GM18507 (cell line): ENCODE measurements at regions not wholly inside any gene's neighbourhood (a gene's known extent, or its start where the extent isn't known, plus 50 kb on each side); places are given as distances from the start of the nearest gene placed in this dataset.
A peak's percentile ranks its signal among the peaks of the same experiment; 100 is the strongest.
"Not testable (repeated sequence)": the region's sequence is repeated elsewhere in the genome, so short reads cannot be mapped to it uniquely, and the experiment has no call there.

Source experiments
- DNase-seq: peaks from one replicate; pipeline ENCODE4 v3.0.0; 2011; ENCODE audit warnings: low read depth; ENCODE audit not compliant: insufficient read length; ENCODE audit errors: extremely low spot score
- FAIRE-seq: peaks from 2 replicates; lab custom pipeline; 2011; peaks lifted over from hg19 to GRCh38; lab: Jason Lieb, UNC

DNA sequence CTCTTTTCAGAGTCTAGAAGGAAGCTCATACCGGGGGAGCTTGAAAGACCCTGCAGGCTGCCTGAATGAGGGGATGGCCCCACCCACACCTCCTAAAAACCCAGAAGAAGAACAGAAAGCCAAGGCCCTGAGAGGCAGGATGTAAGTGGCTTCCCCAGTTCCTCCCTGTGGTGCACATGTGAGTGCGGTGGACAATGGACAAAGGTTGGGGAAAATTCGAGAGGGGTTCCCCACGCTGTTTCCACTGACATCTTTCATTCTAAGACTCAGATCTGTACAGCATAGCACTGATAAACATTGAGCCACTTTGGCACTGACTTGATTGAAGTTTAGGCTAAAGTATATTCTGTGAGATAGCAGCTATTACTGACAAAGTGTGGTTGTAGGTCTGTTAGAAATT, 79.5 kb upstream of the UMPS start:
- DNase-seq (no peak), FAIRE-seq (peak; percentile 93)

DNA sequence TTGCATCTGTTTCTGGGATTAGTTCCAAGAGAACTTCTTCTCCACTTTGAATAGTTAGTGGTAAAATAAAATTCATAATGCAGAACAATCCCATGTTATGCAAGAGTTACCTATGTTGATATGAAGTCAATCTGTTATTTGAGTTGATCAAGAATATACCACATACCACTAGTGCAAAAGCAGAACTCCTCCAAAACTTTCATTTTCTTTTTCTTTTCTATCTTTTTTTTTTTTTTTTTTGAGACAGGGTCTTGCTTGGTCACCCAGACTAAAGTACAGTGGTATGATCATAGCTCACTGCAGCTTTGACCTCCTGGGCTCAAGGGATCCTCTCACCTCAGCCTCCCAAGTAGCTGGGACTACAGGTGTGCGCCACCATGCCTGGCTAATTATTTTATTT, 78.8 kb upstream of the UMPS start:
- FAIRE-seq, DNase-seq: not testable (repeated sequence)

DNA sequence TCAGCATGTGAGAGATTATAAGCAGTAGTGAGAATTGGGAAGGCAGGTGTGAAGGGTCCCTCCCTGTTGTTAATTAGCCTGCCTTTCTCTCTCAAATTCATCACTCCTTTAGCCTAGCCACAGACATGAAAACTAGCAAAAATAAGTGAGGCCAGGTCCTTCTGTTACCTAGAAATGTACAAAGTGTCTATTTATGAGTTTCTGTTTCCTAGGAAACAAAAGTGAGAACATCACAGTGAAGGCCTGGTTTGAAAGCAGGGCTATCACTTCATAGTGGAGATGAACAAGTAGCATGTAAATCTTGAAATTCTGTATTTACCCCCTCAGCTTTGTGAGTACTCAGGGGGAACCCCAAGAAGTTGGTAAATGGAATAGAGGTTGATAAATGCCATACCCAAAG, 78.2 kb upstream of the UMPS start:
- DNase-seq (no peak), FAIRE-seq (peak; percentile 74)

DNA sequence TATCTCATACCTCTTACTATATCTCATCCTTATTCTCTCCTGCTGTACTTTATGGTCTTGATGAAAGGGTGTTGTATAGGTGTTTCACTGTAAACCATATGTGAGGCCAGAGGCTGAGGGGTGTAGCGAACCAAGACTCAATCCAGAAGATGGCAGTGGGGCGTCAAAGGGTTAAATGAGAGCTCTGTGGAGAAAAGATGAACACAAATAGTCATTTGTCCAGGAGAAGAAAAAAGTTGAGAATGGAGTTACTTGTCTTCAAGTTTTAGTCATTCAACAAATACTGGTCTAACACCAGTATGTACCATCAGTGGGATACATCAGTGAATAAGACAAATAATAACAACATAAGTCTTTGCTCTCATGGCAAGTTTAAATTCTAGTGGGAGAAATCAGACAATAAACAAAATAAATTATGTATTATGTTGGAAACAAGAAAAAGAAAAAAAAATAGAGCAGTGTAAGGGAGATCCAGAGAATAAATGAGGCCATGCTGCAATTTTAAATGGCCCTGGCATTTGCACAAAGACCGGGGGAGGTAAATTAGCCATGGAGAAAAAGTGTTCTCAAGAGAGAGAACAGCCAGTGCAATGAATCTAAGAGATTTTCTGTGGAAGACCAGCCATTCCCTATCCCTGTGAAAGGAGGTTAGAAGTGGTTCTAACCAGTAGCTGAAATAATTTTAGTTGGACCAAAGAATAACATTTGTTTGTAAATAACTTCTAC, 77.0 kb upstream of the UMPS start:
- no peak for FAIRE-seq
- no peak for DNase-seq

DNA sequence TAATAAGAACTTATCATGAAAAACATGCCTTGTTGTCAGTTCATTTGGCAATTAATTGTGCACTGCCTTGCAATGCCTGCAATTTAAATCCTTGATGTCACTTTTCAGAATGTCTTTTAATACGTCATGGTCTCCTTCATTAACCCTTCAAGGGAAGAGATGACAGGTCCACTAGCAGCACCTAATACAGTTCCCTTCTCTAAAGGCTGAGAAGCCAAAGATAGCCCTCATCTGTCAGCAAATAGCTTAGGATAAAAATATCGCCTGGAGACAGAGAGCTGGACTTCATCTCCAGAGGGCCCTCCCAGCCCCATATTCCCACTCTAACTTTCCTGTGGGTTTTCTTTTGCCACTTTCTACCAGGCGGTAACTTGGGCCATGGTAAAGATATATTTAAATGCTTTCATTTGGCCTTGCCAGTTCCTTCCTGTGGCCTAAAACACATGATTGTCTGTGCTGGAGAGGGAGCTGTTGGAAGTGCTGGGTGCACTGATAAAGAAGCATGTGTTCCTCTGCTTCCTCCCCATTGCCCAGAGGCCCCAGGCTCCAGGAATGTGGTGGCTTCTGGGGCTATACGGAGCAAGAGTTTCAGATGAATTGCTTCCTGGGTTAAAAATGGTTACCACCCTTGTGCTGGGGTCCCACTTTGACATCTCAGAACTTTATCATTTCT, 76.3 kb upstream of the UMPS start:
- DNase-seq (no peak), FAIRE-seq (no peak)

DNA sequence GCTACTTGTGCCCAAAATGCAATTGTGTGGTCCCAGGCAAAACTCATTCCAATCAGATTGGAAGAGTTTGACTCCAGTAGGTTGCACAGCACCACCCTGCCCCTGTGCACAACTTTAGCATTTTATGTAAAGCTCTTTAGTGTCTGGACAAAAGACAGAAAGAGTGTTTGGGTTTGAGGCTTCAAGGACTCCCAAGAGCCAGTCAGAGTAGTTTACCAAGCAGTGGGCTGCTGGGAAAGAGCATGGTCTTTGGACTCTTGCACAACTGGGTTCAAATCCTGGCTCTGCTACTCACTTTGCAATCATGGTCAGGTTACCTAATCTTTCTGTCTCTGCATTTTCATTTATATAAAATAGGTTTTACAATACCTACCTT, 75.8 kb upstream of the UMPS start:
- FAIRE-seq, result no peak

DNA sequence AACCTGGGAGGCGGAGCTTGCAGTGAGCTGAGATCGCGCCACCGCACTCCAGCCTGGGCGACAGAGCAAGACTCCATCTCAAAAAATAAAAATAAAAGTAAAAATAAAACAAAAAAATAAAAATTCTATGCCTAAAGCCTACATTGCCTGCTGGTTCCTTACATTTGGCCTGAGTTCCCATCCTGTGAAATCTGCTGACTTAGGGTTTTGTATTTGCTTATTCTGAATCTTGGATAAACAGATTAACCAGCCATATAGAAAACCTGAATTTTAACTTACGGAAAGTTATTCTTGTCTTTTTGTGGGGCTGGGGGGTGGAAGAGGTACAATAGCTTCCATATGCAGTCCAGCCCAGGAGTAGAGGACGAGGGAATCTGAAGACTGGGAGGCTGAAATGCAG, 73.7 kb upstream of the UMPS start:
- DNase-seq, result no peak

More for the DNA sequence above, 75.8 kb upstream of the UMPS start:
- DNase-seq, result no peak

DNA sequence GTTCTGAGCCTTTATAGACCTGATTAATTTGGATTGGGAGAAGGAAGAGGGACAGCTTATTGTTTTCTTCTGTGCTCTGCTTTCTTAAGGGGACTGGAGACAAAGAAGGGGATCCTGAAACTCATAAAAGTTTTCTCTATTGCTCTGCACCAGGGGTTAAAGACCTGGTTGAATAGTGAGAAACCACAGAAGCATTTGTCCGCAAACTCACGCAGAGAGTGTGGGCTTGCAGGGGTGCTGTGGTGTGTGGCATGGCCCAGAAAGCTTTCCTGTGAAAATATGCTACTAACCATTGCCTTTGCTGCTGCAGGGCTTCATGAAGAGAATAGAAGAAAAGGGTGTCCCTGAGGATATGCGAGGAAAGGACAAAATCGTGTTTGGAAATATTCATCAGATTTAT, 73.1 kb upstream of the UMPS start:
- FAIRE-seq, result peak; percentile 53
- DNase-seq, result no peak

More for the DNA sequence above, 73.7 kb upstream of the UMPS start:
- no peak for FAIRE-seq

DNA sequence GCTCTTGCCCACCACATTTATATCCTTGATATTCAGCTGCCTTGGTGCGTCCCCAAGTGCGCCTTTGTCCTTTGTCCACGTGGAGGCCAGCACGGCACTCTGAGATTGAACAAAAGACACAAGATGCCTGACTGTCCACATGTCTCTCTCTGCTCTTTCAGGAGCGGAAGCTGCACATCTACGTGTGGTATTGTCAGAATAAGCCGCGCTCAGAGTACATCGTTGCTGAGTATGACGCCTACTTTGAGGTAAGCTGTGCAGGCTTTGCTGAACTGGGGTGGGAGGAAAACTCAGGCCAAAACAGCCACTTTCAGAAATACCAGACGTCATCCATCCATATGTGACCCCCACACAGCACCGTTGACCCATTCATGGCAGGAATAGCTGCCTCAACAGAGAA, 72.0 kb upstream of the UMPS start:
- DNase-seq, result no peak
- FAIRE-seq, result no peak

DNA sequence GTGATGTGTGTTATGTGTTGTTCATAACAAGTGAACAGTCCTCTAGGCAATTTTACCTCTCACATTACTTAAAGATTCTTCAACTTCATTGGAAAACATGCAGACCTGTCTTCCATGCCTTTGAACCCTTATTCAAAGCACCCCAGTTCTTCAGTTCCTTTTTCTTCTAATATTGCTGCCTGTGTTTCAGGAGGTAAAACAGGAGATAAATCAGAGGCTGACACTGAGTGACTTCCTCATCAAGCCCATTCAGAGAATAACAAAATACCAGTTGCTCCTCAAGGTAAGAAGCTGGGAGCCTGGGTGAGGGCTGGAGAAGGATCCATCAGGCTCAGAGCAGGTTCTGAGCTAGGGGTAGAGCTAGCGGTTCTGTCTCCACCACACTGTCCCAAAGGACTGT, 71.1 kb upstream of the UMPS start:
- FAIRE-seq (peak; percentile 9), DNase-seq (no peak)

DNA sequence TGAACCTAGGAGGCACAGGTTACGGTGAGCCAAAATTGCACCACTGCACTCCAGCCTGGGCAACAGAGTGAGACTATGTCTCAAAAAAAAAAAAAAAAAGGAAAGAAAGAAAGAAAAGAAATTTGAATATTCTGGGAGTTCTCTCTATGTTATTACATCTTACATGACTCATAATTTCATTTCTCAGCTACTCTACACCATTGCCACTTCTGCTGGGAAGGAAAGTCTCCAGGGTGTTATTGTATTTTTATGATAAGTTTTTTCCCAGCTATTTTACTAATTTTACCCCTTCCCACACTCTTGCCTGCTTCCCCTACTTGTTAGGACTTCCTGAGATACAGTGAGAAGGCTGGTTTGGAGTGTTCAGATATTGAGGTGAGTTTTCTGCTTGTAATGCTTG, 69.7 kb upstream of the UMPS start:
- FAIRE-seq, result no peak
- DNase-seq, result no peak

DNA sequence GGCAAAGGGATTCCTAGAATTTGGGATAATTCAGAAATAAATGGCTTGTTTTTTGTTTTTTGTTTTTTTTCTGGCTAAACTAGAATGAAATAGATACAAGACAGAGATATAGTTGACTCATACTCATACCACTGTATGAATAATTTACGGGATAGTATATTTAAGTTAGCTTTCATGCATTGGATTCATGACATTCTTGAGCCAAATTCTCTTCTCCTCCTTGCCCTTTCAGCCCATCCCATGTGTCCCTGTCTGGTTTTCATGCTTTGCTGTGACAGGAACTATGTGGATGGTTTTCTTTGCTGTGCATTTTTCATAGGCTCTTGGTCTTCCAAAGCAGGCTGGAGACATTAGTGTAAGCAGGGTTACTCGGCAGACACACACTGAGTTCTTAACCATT, 66.6 kb upstream of the UMPS start:
- no peak for FAIRE-seq
- DNase-seq, result no peak

DNA sequence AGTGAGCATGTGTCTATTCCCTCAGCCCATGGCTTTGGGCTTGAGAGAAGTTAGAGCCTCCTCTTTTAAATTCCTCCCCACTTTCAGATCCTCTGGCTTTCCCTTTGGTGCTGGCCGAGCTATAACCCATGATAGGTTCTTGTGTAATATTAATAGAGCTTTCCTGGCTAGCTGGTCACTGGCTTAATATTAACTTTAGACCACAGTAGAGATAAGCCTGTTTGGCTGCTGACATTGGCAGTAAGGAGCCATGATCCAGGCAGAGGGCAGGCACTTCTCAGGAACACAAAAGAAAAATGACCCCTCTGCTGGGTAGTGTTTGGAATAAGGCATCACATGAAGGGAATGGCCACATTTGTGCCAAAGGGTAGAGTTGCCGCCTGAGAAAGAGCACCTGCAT, 65.4 kb upstream of the UMPS start:
- no peak for DNase-seq
- FAIRE-seq, result no peak

DNA sequence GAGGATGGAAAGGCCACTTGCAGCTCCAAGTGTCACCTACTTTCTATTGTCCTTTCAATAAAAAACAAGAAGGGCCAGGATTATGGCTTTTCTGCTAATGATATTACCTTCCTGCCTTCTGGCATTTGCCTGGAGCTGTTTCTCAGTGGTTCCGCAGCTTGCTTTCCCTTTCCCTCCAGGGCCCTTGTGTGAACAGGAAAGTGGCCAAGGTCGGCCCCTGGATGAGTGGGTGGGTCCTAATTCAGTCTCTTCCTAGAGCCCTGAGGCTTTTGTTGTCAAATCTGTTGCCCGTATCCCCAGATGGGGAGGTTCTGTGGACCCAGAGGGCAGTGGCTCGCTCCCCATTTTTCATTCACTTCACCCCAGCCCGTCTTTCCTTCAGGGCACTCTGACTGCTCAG, 64.2 kb upstream of the UMPS start:
- FAIRE-seq, result no peak
- no peak for DNase-seq

DNA sequence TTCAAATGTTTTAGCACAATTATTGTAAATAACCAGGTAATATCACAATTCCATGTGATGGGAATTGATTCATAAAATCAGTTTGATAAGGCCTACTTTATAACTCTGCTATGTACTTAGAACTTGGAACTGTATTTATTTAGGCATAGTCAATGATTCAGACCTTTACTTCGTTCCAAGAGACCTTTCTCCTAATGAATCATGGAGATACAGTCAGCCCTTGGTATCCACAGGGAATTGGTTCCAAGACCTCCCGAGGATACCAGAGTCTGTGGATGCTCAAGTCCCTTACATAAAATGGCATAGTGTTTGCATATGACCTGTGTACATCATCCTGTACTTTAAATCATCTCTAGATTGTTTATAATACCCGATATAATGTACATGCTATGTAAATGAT, 60.8 kb upstream of the UMPS start:
- FAIRE-seq (no peak), DNase-seq (no peak)

DNA sequence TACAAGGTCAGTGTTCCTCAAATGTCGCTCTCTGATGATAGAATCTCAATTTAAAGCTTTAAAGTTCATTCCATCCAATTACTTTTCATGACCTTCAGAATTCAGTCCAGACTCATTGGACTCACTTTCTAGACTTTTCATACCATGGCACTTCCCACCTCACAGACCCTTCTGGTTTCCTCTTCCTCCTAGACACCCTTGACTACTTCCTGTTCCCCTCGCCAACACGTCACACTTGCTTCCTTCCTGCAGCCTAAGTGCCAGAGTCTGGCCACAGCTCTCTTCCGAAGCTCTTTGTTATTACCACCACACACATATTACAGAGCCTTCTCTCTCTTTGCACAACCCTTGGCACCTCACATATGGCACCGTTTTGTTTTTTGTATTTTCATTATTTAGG, 59.1 kb upstream of the UMPS start:
- DNase-seq, result no peak
- FAIRE-seq, result no peak

DNA sequence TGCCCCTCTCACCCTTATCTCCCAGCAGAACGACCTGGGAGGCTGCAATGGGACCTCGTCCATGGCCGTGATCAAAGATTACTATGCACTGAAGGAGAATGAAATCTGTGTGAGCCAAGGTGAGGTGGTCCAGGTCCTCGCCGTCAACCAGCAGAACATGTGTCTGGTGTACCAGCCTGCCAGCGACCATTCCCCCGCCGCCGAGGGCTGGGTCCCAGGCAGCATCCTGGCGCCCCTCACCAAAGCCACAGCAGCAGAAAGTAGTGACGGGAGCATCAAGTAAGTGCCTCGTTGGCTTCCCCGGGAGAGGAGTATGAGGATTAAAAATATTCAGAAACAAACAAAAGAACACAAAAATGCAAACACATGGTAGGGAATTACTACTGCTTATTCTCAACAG, 55.9 kb upstream of the UMPS start:
- no peak for FAIRE-seq
- DNase-seq, result no peak

DNA sequence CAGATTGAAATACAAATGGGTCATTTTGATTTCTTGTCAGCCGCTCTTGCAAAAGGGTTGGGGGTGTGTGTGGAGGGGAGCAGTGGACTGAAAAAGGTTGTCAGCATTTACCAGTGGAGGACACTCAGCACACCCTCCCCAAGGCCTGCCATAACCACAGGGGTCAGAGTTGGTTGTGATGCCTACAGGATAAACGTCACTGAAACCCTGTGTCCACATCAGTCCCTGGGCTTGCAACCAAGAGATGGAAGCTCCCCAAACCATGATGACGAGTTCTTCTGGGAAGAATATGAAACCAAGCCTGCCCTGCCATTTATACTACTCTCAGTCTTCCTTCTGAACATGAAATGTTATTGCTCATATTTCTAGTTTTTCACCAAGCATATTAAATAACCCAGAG, 54.0 kb upstream of the UMPS start:
- DNase-seq (no peak), FAIRE-seq (no peak)

DNA sequence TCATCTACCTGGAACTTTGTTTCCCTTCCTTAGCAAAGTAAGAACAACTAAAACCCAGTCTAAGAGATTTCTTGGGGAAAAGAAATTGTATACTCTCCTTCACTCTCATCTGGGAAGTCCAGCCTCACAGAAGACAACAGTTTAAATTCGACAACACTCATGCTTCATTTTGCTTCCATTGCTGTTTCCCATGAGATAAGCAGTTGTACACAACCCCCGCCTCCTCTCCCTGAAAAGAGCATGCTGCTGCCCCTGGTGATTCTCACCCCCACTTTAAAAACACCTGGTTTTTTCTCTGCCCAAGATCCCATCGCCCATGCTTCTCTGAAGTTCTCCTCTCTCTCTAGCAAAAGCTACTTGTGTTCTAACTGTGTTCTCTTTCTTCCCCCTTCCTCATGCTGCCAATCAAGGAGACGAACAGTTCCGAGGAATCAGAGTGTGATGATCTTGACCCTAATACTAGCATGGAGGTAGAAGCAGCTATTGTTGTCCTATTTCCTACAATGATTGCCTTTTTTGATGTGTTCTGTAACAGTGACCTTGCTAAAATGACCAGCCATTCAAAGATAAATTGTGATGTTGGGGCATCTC, 51.1 kb upstream of the UMPS start:
- FAIRE-seq, result no peak
- no peak for DNase-seq
